Psoas muscle (tissue), 7 donors: ENCODE measurements at regions not wholly inside any gene's neighbourhood (a gene's known extent, or its start where the extent isn't known, plus 50 kb on each side); places are given as distances from the start of the nearest gene placed in this dataset.

Experiments used
- ATAC-seq, 4 donors: fragments of 200-7000 bp; cut with Tn5 transposase; one replicate each; pipeline ENCODE4 v1.9.1; 2020; ENCODE audit warnings: moderate library complexity in 3 of 4, mild to moderate bottlenecking in 2 of 4
- DNase-seq, 2 donors: peaks; one replicate each; pipeline ENCODE4 v3.0.0-alpha.2; 2020
- H3K27ac ChIP-seq: fragments of 200-600 bp; one replicate; pipeline ENCODE4 v1.8.0; 2022
- H3K27me3 ChIP-seq, 3 donors: fragments of 200-600 bp in 1 of 3; one replicate each; pipeline versions ENCODE4 v1.6.1 to v1.8.0; 2013 to 2022; ENCODE audit warnings: low read length in 2 of 3, mild to moderate bottlenecking in 2 of 3, moderate library complexity in 1 of 3; ENCODE audit not compliant: insufficient read depth in 3 of 3
- H3K36me3 ChIP-seq, 2 donors: fragments of 200-600 bp in 1 of 2; one replicate each; pipeline versions ENCODE4 v1.6.1 to v1.8.0; 2013 to 2022; ENCODE audit warnings: low read depth in 1 of 2, mild to moderate bottlenecking in 1 of 2, moderate library complexity in 1 of 2; ENCODE audit not compliant: insufficient read depth in 1 of 2
- H3K4me1 ChIP-seq: fragments of 200-600 bp; one replicate; pipeline ENCODE4 v1.8.0; 2022
- H3K4me3 ChIP-seq: fragments of 200-600 bp; one replicate; pipeline ENCODE4 v1.8.0; 2022; ENCODE audit warnings: mild to moderate bottlenecking
- H3K9me3 ChIP-seq: fragments of 200-600 bp; one replicate; pipeline ENCODE4 v1.8.0; 2022
- CTCF ChIP-seq: fragments of 200-600 bp; IDR thresholded peaks from one replicate; pipeline ENCODE4 v1.8.0; 2022; ENCODE audit warnings: antibody characterized with exemption
- WGBS, 3 donors: extraction: QIAGEN DNeasy Blood & Tissue Kit; methylation state at CpG; one replicate each; pipeline versions ENCODE4 v1.1.6 to v1.1.7; 2013; 5-methylcytosine and 5-hydroxymethylcytosine counted together
- intact Hi-C, 2 donors: fragments of 100-400 bp; cut with DNase I; formaldehyde crosslinking; loops; one replicate each; pipeline versions ENCODE4 v1.11.0 to v1.14.2; 2022
- donor health status: healthy with polysubstance abuse.
- donor health status: DM: no; HTN: no; CAD: no; lungs with moderate emphysema.
- donor health status: Bipolar disorder and iron deficiency.
- donor health status: healthy.
- donor health status: DM: yes; HTN: yes; CAD: no.
- donor health status: DM: no; HTN: no; CAD: no.
- donor health status: DM: yes; HTN: yes; CAD: no.

GRCh38 chr16:85521552-85522307 is 91.4 kb upstream of the GSE1 start:
- H3K9me3 ChIP-seq: no peaks in the 10 kb centered on the region
- H3K4me1 ChIP-seq: no peaks in the 10 kb centered on the region
- intact Hi-C loops: no loop called here
- WGBS, 3 donors: 79% methylated on average over 21 of the region's 21 CpGs
- no peaks in the 10 kb centered on the region for H3K27me3 ChIP-seq
- TF ChIP-seq CTCF: no peak
- no peak for DNase-seq
- ATAC-seq: no peak
- H3K4me3 ChIP-seq: no peak overlapping the region
- H3K36me3 ChIP-seq: no peaks in the 10 kb centered on the region
- no peak overlapping the region for H3K27ac ChIP-seq

- no peaks in the 10 kb centered on the region for H3K9me3 ChIP-seq
- H3K4me3 ChIP-seq: no peak overlapping the region
- no peak for TF ChIP-seq CTCF
- ATAC-seq (no peak), DNase-seq (no peak)
- 90 to 91% (median 91%) methylated on average over 13 of the region's 13 CpGs for WGBS, 3 donors
- intact Hi-C loops: no loop called here
- no peaks in the 10 kb centered on the region for H3K4me1 ChIP-seq
- no peaks in the 10 kb centered on the region for H3K36me3 ChIP-seq
- H3K27me3 ChIP-seq: no peaks in the 10 kb centered on the region
- no peak overlapping the region for H3K27ac ChIP-seq
These were observed 90.7 kb upstream of the GSE1 start for GRCh38 chr16:85522308-85522841.

GRCh38 chr16:85522842-85523601 is 90.1 kb upstream of the GSE1 start:
- no peak overlapping the region for H3K27ac ChIP-seq
- WGBS, 3 donors: 69 to 77% (median 73%) methylated on average over 12 to 13 of the region's 13 CpGs
- no peaks in the 10 kb centered on the region for H3K4me1 ChIP-seq
- H3K27me3 ChIP-seq: no peaks in the 10 kb centered on the region
- intact Hi-C loops: no loop called here
- H3K9me3 ChIP-seq: no peaks in the 10 kb centered on the region
- no peak for TF ChIP-seq CTCF
- no peaks in the 10 kb centered on the region for H3K36me3 ChIP-seq
- ATAC-seq (peak in 2 of 4 donors; percentile 7 to 60), DNase-seq (peak in 1 of 2 donors; percentile 72)
- no peak overlapping the region for H3K4me3 ChIP-seq

GRCh38 chr16:85523602-85524364 is 89.3 kb upstream of the GSE1 start:
- TF ChIP-seq CTCF: no peak
- 74 to 79% (median 76%) methylated on average over 20 to 22 of the region's 22 CpGs for WGBS, 3 donors
- DNase-seq (no peak), ATAC-seq (peak in 2 of 4 donors; percentile 2 to 39)
- Histone ChIP-seq H3K4me3 (no peak overlapping the region), H3K36me3 (no peaks in the 10 kb centered on the region), H3K27me3 (no peaks in the 10 kb centered on the region), H3K4me1 (no peaks in the 10 kb centered on the region), H3K27ac (no peak overlapping the region), H3K9me3 (no peaks in the 10 kb centered on the region)
- intact Hi-C loops: no loop called here
